KMS-11 (cell line): ENCODE measurements at regions not wholly inside any gene's neighbourhood (a gene's known extent, or its start where the extent isn't known, plus 50 kb on each side); places are given as distances from the start of the nearest gene placed in this dataset.

Source experiments
- H2AFZ ChIP-seq: fragments of 200-600 bp; sonication (generic); 2 replicates; pipeline ENCODE4 v1.6.1; 2016; ENCODE audit warnings: antibody characterized with exemption, mixed run types, low read depth
- H3K27ac ChIP-seq: fragments of 200-600 bp; sonication (generic); 2 replicates; pipeline ENCODE4 v1.6.1; 2016; ENCODE audit warnings: mild to moderate bottlenecking, mixed run types
- H3K27me3 ChIP-seq: fragments of 200-600 bp; sonication (generic); 2 replicates; pipeline ENCODE4 v1.6.1; 2017; ENCODE audit warnings: mild to moderate bottlenecking, low read depth, mixed run types, moderate library complexity; ENCODE audit not compliant: insufficient read depth
- H3K36me3 ChIP-seq: fragments of 200-600 bp; sonication (generic); 2 replicates; pipeline ENCODE4 v1.6.1; 2017; ENCODE audit warnings: mild to moderate bottlenecking, mixed run types; ENCODE audit not compliant: insufficient read depth
- H3K4me1 ChIP-seq: fragments of 200-600 bp; sonication (generic); 2 replicates; pipeline ENCODE4 v1.6.1; 2016; ENCODE audit warnings: mild to moderate bottlenecking, low read depth, mixed run types; ENCODE audit not compliant: poor library complexity, severe bottlenecking
- H3K4me2 ChIP-seq: fragments of 200-600 bp; sonication (generic); 2 replicates; pipeline ENCODE4 v1.7.0; 2016; ENCODE audit warnings: mild to moderate bottlenecking, mixed run types
- H3K4me3 ChIP-seq: fragments of 200-600 bp; sonication (generic); IDR thresholded peaks from 2 replicates; pipeline ENCODE4 v1.6.1; 2017; ENCODE audit warnings: low read depth, low read length, mixed read lengths; ENCODE audit not compliant: insufficient read depth
- H3K79me2 ChIP-seq: fragments of 200-600 bp; sonication (generic); 2 replicates; pipeline ENCODE4 v1.6.1; 2016; ENCODE audit warnings: low read depth, mixed run types; ENCODE audit not compliant: insufficient read depth
- H3K9ac ChIP-seq: fragments of 200-600 bp; sonication (generic); 2 replicates; pipeline ENCODE4 v1.6.1; 2016; ENCODE audit warnings: mild to moderate bottlenecking, mixed run types
- H4K20me1 ChIP-seq: fragments of 200-600 bp; sonication (generic); 2 replicates; pipeline ENCODE4 v1.6.1; 2016; ENCODE audit warnings: mild to moderate bottlenecking, mixed run types; ENCODE audit not compliant: insufficient read depth
- TF ChIP-seq, protein P1 (sequence below): fragments of 200-600 bp; sonication (generic); conservative IDR thresholded peaks from 2 replicates; pipeline ENCODE4 v1.6.1; 2017; ENCODE audit warnings: low read depth, mild to moderate bottlenecking, antibody characterized with exemption, low read length, moderate library complexity, mixed read lengths

DNA sequence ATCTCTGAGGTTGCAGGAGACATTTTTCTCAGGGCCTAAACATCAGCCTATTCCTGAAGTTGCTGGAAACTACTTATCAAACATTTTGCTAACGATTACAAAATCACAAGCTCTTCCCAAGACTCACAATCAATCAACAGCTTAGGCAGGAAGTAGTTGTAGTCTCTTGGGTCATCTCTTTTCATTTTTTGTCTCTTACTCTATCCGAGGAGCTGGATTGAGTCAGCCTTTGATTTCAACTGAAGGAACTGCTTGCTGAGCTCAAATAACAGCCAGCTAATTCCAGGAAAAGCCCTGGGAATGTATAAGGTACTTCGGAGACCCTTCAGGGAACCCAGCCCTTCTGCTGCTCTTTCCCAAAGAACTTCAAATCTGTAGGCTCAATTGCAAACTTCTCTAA, 398.9 kb downstream of the PLK2 start:
- Histone ChIP-seq H3K4me2 (0 out of 2 replicates have a peak overlapping the region, but pooled peaks have one; percentile 51), H3K9ac (no peak overlapping the region), H4K20me1 (no peaks in the 10 kb centered on the region), H3K4me3 (no peak overlapping the region), H3K27ac (no peak overlapping the region), H3K79me2 (no peaks in the 10 kb centered on the region), H2AFZ (no peak overlapping the region), H3K4me1 (peaks cover 47% of the 10 kb centered on the region), H3K27me3 (no peaks in the 10 kb centered on the region), H3K36me3 (no peaks in the 10 kb centered on the region)
- TF ChIP-seq, protein P1, sequence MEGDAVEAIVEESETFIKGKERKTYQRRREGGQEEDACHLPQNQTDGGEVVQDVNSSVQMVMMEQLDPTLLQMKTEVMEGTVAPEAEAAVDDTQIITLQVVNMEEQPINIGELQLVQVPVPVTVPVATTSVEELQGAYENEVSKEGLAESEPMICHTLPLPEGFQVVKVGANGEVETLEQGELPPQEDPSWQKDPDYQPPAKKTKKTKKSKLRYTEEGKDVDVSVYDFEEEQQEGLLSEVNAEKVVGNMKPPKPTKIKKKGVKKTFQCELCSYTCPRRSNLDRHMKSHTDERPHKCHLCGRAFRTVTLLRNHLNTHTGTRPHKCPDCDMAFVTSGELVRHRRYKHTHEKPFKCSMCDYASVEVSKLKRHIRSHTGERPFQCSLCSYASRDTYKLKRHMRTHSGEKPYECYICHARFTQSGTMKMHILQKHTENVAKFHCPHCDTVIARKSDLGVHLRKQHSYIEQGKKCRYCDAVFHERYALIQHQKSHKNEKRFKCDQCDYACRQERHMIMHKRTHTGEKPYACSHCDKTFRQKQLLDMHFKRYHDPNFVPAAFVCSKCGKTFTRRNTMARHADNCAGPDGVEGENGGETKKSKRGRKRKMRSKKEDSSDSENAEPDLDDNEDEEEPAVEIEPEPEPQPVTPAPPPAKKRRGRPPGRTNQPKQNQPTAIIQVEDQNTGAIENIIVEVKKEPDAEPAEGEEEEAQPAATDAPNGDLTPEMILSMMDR, result no peak

DNA sequence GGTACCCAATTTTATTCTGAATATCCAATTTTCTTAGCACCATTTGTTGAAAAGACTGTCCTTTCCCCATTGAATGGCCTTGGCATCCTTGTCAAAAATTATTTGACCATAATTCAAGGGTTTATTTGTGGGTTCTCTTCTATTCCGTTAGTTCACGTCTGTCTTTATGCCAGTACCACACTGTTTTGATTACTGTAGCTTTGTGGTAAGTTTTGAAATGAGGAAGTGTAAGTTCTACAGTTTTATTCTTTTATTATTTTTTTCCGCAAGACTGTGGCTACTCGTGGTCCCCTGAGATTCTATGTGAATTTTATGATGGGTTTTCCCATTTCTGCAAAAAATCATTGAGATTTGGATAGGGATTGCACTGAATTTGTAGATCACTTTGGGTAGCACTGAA, 402.6 kb downstream of the PLK2 start:
- H3K27me3 ChIP-seq, result no peaks in the 10 kb centered on the region

DNA sequence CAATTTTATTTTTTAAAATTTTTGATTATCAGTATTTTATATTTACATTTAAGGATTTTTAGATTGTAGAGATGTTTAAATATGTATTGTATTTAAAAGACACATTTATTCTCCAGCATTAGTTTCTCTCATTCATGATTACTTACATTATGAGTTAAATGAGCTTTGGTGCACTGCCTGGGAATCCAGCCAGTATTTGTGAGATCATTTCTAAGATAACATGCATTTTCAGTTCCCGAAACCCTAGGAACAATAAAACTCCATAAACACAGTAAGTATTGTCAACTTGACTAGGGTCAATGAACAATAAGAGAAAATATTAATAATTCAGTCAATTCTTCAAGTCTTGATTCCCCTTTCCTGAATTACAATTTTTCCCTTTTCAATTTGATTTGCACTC, 403.3 kb downstream of the PLK2 start:
- Histone ChIP-seq H4K20me1 (no peaks in the 10 kb centered on the region), H2AFZ (no peak overlapping the region), H3K4me2 (no peak overlapping the region), H3K36me3 (no peaks in the 10 kb centered on the region), H3K27me3 (no peaks in the 10 kb centered on the region), H3K4me1 (peaks cover 14% of the 10 kb centered on the region), H3K4me3 (no peak overlapping the region), H3K79me2 (no peaks in the 10 kb centered on the region), H3K9ac (no peak overlapping the region), H3K27ac (no peak overlapping the region)
- TF ChIP-seq, protein P1, result no peak

More for the DNA sequence above, 402.6 kb downstream of the PLK2 start:
- no peaks in the 10 kb centered on the region for H4K20me1 ChIP-seq
- H3K4me2 ChIP-seq, result no peak overlapping the region
- no peak overlapping the region for H3K4me3 ChIP-seq
- H3K9ac ChIP-seq, result no peak overlapping the region
- H3K27ac ChIP-seq, result no peak overlapping the region
- H3K79me2 ChIP-seq, result no peaks in the 10 kb centered on the region
- TF ChIP-seq, protein P1, result no peak
- no peak overlapping the region for H2AFZ ChIP-seq
- peaks cover 22% of the 10 kb centered on the region for H3K4me1 ChIP-seq
- H3K36me3 ChIP-seq, result no peaks in the 10 kb centered on the region

DNA sequence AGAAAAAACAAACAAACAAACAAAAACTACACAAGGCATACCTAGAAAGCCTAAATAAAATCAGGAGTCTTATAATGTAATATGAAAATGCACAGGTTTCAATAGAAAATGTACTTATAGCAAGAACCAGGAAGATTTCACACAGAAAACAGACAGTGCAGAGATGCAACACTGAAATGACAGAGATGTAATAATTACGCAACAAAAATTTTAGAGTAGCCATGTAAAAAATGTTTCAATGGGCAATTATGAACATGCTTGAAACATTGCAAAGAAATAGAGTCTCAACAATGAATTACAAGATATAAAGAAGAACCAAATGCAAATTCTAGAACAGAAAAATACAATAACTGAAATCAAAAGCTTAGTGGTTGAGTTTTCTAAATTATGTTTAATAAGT, 405.9 kb downstream of the PLK2 start:
- no peaks in the 10 kb centered on the region for H3K4me1 ChIP-seq
- H3K79me2 ChIP-seq, result no peaks in the 10 kb centered on the region
- no peaks in the 10 kb centered on the region for H4K20me1 ChIP-seq
- no peaks in the 10 kb centered on the region for H3K36me3 ChIP-seq
- TF ChIP-seq, protein P1, result no peak
- H3K27ac ChIP-seq, result no peak overlapping the region
- H3K4me3 ChIP-seq, result no peak overlapping the region
- H3K9ac ChIP-seq, result no peak overlapping the region
- H3K4me2 ChIP-seq, result no peak overlapping the region
- H2AFZ ChIP-seq, result no peak overlapping the region
- H3K27me3 ChIP-seq, result no peaks in the 10 kb centered on the region
